KMS-11 (cell line): ENCODE measurements at regions not wholly inside any gene's neighbourhood (a gene's known extent, or its start where the extent isn't known, plus 50 kb on each side); places are given as distances from the start of the nearest gene placed in this dataset.

Experiments used
- H2AFZ ChIP-seq: fragments of 200-600 bp; sonication (generic); 2 replicates; pipeline ENCODE4 v1.6.1; 2016; ENCODE audit warnings: antibody characterized with exemption, mixed run types, low read depth
- H3K27ac ChIP-seq: fragments of 200-600 bp; sonication (generic); 2 replicates; pipeline ENCODE4 v1.6.1; 2016; ENCODE audit warnings: mild to moderate bottlenecking, mixed run types
- H3K27me3 ChIP-seq: fragments of 200-600 bp; sonication (generic); 2 replicates; pipeline ENCODE4 v1.6.1; 2017; ENCODE audit warnings: mild to moderate bottlenecking, low read depth, mixed run types, moderate library complexity; ENCODE audit not compliant: insufficient read depth
- H3K36me3 ChIP-seq: fragments of 200-600 bp; sonication (generic); 2 replicates; pipeline ENCODE4 v1.6.1; 2017; ENCODE audit warnings: mild to moderate bottlenecking, mixed run types; ENCODE audit not compliant: insufficient read depth
- H3K4me1 ChIP-seq: fragments of 200-600 bp; sonication (generic); 2 replicates; pipeline ENCODE4 v1.6.1; 2016; ENCODE audit warnings: mild to moderate bottlenecking, low read depth, mixed run types; ENCODE audit not compliant: poor library complexity, severe bottlenecking
- H3K4me2 ChIP-seq: fragments of 200-600 bp; sonication (generic); 2 replicates; pipeline ENCODE4 v1.7.0; 2016; ENCODE audit warnings: mild to moderate bottlenecking, mixed run types
- H3K4me3 ChIP-seq: fragments of 200-600 bp; sonication (generic); IDR thresholded peaks from 2 replicates; pipeline ENCODE4 v1.6.1; 2017; ENCODE audit warnings: low read depth, low read length, mixed read lengths; ENCODE audit not compliant: insufficient read depth
- H3K79me2 ChIP-seq: fragments of 200-600 bp; sonication (generic); 2 replicates; pipeline ENCODE4 v1.6.1; 2016; ENCODE audit warnings: low read depth, mixed run types; ENCODE audit not compliant: insufficient read depth
- H3K9ac ChIP-seq: fragments of 200-600 bp; sonication (generic); 2 replicates; pipeline ENCODE4 v1.6.1; 2016; ENCODE audit warnings: mild to moderate bottlenecking, mixed run types
- H4K20me1 ChIP-seq: fragments of 200-600 bp; sonication (generic); 2 replicates; pipeline ENCODE4 v1.6.1; 2016; ENCODE audit warnings: mild to moderate bottlenecking, mixed run types; ENCODE audit not compliant: insufficient read depth
- CTCF ChIP-seq: fragments of 200-600 bp; sonication (generic); conservative IDR thresholded peaks from 2 replicates; pipeline ENCODE4 v1.6.1; 2017; ENCODE audit warnings: low read depth, mild to moderate bottlenecking, antibody characterized with exemption, low read length, moderate library complexity, mixed read lengths

GRCh38 chr1:53381790-53382401, 54.0 kb upstream of the LRP8 start:
- H3K79me2 ChIP-seq, result no peaks in the 10 kb centered on the region
- no peak for TF ChIP-seq CTCF
- H2AFZ ChIP-seq, result no peak overlapping the region
- H3K4me2 ChIP-seq, result no peak overlapping the region
- no peaks in the 10 kb centered on the region for H3K27me3 ChIP-seq
- H3K4me3 ChIP-seq, result no peak overlapping the region
- no peaks in the 10 kb centered on the region for H3K4me1 ChIP-seq
- H3K27ac ChIP-seq, result no peak overlapping the region
- no peaks in the 10 kb centered on the region for H4K20me1 ChIP-seq
- H3K36me3 ChIP-seq, result no peaks in the 10 kb centered on the region
- H3K9ac ChIP-seq, result no peak overlapping the region

- Histone ChIP-seq H3K36me3 (no peaks in the 10 kb centered on the region), H3K27ac (no peak overlapping the region), H3K4me3 (no peak overlapping the region), H3K27me3 (no peaks in the 10 kb centered on the region), H4K20me1 (no peaks in the 10 kb centered on the region), H3K79me2 (no peaks in the 10 kb centered on the region), H3K9ac (no peak overlapping the region), H2AFZ (no peak overlapping the region), H3K4me2 (no peak overlapping the region), H3K4me1 (no peaks in the 10 kb centered on the region)
- TF ChIP-seq CTCF, result no peak
Observed at GRCh38 chr1:53383136-53383870, 55.4 kb upstream of the LRP8 start.

- Histone ChIP-seq H3K36me3 (no peaks in the 10 kb centered on the region), H3K79me2 (no peaks in the 10 kb centered on the region), H3K4me1 (no peaks in the 10 kb centered on the region), H3K4me2 (no peak overlapping the region), H2AFZ (no peak overlapping the region), H3K4me3 (no peak overlapping the region), H3K9ac (no peak overlapping the region), H3K27me3 (no peaks in the 10 kb centered on the region), H3K27ac (no peak overlapping the region), H4K20me1 (no peaks in the 10 kb centered on the region)
- no peak for TF ChIP-seq CTCF
Observed at GRCh38 chr1:53384796-53385195, 56.9 kb upstream of the LRP8 start.

DNA sequence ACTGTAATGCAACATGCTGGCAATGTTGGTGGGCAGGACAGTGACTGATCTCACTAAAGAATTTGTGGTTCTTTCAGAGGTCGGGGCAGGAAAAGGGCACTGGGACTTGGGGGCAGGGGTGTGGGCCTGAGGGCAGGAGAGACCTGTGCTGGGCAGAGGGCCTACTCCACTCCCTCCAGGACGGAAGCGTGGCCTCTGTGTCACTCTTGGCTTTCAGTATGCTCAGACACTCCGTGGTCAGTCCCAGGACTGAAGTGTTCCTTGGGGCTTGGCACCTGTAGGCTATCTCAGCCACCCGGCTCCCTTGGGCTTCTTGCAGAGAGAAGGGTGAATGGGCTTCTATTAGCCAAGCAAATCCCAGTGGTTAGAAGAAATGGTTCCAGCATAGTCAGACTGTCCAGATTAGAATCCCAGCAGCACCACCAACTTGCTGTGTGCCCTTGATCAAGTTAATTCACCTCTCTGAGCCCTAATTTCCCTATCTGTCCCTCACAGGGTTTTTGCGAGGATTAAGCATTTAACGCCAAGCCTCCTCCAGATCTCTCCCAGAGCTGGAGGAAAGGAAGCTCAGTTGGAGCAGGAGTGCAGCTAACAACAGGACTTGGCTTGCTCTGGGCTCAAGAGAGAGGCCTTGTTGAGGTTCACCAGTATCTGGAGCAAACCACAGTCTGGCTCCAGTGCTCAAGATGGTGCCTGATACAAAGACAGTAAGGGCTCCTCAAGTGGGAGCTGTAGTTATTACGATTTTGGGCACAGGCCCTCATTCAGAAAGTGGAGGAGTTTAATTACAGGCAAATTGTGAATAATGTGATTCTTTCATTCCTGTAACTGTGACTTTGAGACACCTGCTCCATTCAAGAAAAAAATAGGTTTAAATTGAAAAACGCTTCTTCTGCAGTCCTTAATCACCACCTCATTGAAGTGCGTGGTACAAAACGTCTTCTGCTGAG, 57.7 kb upstream of the LRP8 start:
- Histone ChIP-seq H3K4me1 (no peaks in the 10 kb centered on the region), H3K9ac (no peak overlapping the region), H3K27ac (no peak overlapping the region), H3K27me3 (no peaks in the 10 kb centered on the region), H3K36me3 (no peaks in the 10 kb centered on the region), H3K4me2 (no peak overlapping the region), H3K4me3 (no peak overlapping the region), H4K20me1 (no peaks in the 10 kb centered on the region), H3K79me2 (no peaks in the 10 kb centered on the region), H2AFZ (no peak overlapping the region)
- TF ChIP-seq CTCF, result no peak
